ENCODE measurements at regions not wholly inside any gene's neighbourhood (a gene's known extent, or its start where the extent isn't known, plus 50 kb on each side); places are given as distances from the start of the nearest gene placed in this dataset.
"Not testable (repeated sequence)": the region's sequence is repeated elsewhere in the genome, so short reads cannot be mapped to it uniquely, and the experiment has no call there.

- H3K4me1 Mint-ChIP-seq (ENCODE audit: low read depth) = peaks cover 10% of the 10 kb centered on the region
- H3K9me3 Mint-ChIP-seq (ENCODE audit: low read depth) = no peaks in the 10 kb centered on the region
- H3K4me3 Mint-ChIP-seq (ENCODE audit: unreplicated experiment) = no peak overlapping the region
- no peaks in the 10 kb centered on the region for H3K36me3 Mint-ChIP-seq (ENCODE audit: low read depth)
- DNase-seq (ENCODE audit: low spot score) = no peak
- no peak for TF ChIP-seq CTCF (IDR thresholded peaks at IDR 0.05)
- no peaks in the 10 kb centered on the region for H3K27me3 Mint-ChIP-seq (ENCODE audit: low read depth)
- H3K27ac Mint-ChIP-seq (ENCODE audit: unreplicated experiment) = no peak overlapping the region
Measured at GRCh38 chr2:224151680-224152310, 112.7 kb upstream of the SERPINE2 start.

GRCh38 chr2:224151161-224151560 lies 112.1 kb upstream of the SERPINE2 start:
- Mint-ChIP-seq H3K27ac (ENCODE audit: unreplicated experiment) (no peak overlapping the region), H3K4me3 (ENCODE audit: unreplicated experiment) (no peak overlapping the region), H3K27me3 (ENCODE audit: low read depth) (no peaks in the 10 kb centered on the region), H3K9me3 (ENCODE audit: low read depth) (peaks cover under 1% of the 10 kb centered on the region), H3K4me1 (ENCODE audit: low read depth) (peaks cover 12% of the 10 kb centered on the region), H3K36me3 (ENCODE audit: low read depth) (no peaks in the 10 kb centered on the region)
- TF ChIP-seq CTCF (IDR thresholded peaks at IDR 0.05) = no peak
- no peak for DNase-seq (ENCODE audit: low spot score)

GRCh38 chr2:224148058-224148457 lies 109.0 kb upstream of the SERPINE2 start:
- not testable (repeated sequence) for H3K9me3 Mint-ChIP-seq (ENCODE audit: low read depth); H3K27ac Mint-ChIP-seq (ENCODE audit: unreplicated experiment); H3K27me3 Mint-ChIP-seq (ENCODE audit: low read depth); DNase-seq (ENCODE audit: low spot score); H3K4me3 Mint-ChIP-seq (ENCODE audit: unreplicated experiment); H3K36me3 Mint-ChIP-seq (ENCODE audit: low read depth)
- H3K4me1 Mint-ChIP-seq (ENCODE audit: low read depth) = peaks cover 14% of the 10 kb centered on the region

GRCh38 chr2:224147174-224147573 lies 108.1 kb upstream of the SERPINE2 start:
- TF ChIP-seq CTCF (IDR thresholded peaks at IDR 0.05) = no peak

DNA sequence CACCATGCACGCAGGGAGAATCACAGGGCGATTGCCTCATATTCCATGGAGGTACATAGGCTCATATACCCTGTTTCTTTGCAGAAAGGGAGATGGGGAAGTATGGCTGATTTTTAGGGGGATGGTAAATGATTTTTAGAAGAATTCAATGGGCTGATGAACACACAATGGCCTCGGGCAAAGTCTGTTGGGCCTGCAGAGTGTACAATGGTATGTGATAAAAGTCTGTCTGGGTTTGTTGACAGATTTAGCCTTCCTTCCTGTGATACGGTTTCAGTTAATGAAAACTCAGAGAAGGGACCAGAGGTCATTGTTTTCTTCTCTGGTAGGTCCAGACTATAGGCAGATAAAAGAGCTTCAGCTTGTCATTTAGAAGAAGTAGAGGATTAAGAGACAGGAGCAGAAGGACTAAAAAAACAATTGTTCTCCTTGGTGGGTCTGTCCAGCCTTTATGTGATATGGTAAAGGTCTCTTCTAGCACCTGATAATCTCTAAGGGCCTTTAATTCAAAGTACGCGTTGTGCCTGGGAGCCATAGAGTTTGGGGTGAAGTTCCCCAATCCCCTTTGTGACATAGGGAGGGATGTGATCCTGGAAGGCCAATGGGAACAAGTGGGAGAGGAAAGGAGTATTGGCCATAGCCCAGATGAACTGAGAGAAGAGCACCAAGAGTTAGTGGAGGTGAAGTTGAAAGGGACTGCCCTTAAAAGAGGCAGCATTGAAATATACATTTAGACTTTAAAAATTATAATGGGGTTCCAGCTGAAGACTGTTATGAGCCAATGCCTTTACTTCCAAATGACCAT lies 107.5 kb upstream of the SERPINE2 start:
- Mint-ChIP-seq H3K27ac (ENCODE audit: unreplicated experiment) (peak overlapping the region; percentile 53), H3K4me1 (ENCODE audit: low read depth) (peaks cover 29% of the 10 kb centered on the region), H3K9me3 (ENCODE audit: low read depth) (peaks cover 3% of the 10 kb centered on the region), H3K36me3 (ENCODE audit: low read depth) (no peaks in the 10 kb centered on the region), H3K4me3 (ENCODE audit: unreplicated experiment) (no peak overlapping the region), H3K27me3 (ENCODE audit: low read depth) (no peaks in the 10 kb centered on the region)
- no peak for TF ChIP-seq CTCF (IDR thresholded peaks at IDR 0.05)
- DNase-seq (ENCODE audit: low spot score) = no peak

More at GRCh38 chr2:224147174-224147573, 108.1 kb upstream of the SERPINE2 start:
- Mint-ChIP-seq H3K4me3 (ENCODE audit: unreplicated experiment) (no peak overlapping the region), H3K27me3 (ENCODE audit: low read depth) (no peaks in the 10 kb centered on the region), H3K36me3 (ENCODE audit: low read depth) (no peaks in the 10 kb centered on the region), H3K4me1 (ENCODE audit: low read depth) (peaks cover 23% of the 10 kb centered on the region), H3K9me3 (ENCODE audit: low read depth) (peaks cover 3% of the 10 kb centered on the region), H3K27ac (ENCODE audit: unreplicated experiment) (no peak overlapping the region)
- no peak for DNase-seq (ENCODE audit: low spot score)
